Left cardiac atrium (tissue), 4 donors: ENCODE measurements at regions not wholly inside any gene's neighbourhood (a gene's known extent, or its start where the extent isn't known, plus 50 kb on each side); places are given as distances from the start of the nearest gene placed in this dataset.

ENCODE experiments used
- ATAC-seq, 2 donors: fragments of 200-7000 bp; cut with Tn5 transposase; one replicate each; pipeline ENCODE4 v1.9.1; 2020; ENCODE audit warnings: mild to moderate bottlenecking in 2 of 2, moderate library complexity in 2 of 2
- DNase-seq: peaks from one replicate; pipeline ENCODE4 v3.0.0-alpha.2; 2020
- intact Hi-C, 2 donors: fragments of 100-400 bp; cut with DNase I; formaldehyde crosslinking; loops; one replicate each; pipeline versions ENCODE4 v1.14.1 to v1.15.1; 2022 to 2023
- donor health status: DM: no; HTN: yes; CAD: no.
- donor health status: DM: no; HTN: yes; CAD: no; lungs with severe emphysema.
- donor health status: DM: yes; HTN: yes; CAD: no.
- donor health status: Dilated cardiomyopathy.

DNA sequence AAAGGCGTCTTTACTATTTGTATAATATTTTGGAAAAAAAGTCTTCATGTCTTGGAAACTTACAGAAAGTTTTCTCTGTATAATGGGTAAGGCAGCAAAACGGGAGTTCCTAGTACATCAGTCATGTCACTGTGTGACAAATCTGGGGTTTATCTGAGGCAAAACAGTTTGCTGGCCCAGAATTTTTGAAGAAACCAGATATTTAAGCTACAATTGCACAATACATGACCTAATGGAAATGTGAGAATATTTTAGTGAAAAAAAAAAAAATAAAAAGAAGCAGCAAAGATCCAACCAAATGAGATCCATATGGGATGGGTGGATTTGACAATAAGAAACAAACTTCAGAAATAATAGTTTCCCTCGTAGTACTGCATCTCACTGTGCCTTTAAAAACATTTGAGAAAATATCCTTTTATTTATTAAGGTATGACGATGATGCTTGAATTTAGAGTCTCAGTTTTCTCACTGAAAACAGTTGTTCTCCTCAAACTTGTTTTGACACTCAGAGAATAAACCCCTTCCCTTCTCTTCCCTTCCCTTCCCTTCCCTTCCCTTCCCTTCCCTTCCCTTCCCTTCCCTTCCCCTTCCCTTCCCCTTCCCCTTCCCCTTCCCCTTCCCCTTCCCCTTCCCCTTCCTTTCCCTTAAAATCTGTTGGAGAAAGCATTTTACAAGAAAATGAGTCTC, 180.5 kb upstream of the TUT7 start:
- ATAC-seq (peak; percentile 47 to 51), DNase-seq (no peak)
- intact Hi-C loops: no loop called here

DNA sequence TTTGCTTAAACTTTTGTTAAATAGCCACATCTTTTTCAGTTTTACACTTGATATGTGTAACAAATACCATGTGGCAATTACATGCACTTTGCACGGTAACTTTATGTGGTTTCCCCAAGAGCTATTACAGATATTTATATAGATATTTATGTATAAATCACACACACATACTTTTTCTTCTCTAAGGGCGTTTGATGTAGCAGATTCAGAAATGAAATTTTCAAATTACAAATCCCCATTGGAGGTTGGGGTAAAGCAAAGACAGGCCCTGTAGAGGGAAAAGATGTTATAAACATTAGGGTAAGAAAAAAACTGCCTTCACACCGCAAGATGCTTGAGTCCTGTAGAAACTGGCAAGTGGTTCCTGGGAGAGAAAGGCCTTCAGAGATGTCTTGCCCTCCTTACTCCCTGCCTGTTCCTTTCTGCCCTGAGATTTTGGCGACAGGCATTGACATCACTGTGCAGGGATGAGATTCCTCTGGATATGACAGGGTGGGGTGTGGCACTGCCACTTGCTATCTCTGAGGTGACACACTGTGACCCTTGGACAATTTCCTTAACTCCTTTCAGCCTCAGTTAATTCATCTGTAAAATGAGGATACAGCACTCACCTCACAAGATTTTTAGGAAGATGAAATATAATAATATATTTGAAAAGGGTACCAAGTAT, 177.9 kb upstream of the TUT7 start:
- no peak for DNase-seq
- intact Hi-C loops: no loop called here
- no peak for ATAC-seq

DNA sequence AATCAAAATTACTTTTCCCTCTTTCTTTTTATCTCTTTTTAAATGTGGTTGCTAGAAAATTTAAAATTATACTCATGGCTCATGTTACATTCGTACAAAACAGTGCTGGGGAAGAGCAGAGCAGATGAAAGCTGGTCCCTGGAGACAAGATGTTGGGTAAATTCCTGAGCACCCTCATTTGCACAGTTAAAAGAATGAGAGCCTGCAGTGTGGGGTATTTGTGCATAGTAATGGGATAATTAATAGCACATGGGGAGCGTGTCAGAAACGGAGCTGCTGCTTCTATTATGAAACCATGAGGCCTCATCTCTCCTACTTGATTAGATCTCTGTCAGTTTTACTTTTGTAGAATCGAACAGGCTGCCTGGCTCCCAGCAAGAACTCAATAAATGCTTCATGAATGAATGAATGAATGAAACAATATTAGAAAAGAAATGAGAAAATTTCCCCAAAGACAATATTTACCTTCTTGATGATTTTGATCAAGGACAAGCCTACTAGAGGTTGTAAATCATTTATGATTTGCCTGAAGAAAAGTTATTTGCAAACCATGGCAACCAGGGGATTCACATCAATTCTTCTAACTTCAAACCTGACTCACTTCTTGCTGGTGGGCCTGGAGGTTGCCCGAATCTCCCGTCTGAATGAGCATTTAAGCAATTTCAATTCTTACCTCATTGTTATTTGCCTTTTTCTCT, 177.2 kb upstream of the TUT7 start:
- DNase-seq (no peak), ATAC-seq (no peak)
- intact Hi-C loops: no loop called here

DNA sequence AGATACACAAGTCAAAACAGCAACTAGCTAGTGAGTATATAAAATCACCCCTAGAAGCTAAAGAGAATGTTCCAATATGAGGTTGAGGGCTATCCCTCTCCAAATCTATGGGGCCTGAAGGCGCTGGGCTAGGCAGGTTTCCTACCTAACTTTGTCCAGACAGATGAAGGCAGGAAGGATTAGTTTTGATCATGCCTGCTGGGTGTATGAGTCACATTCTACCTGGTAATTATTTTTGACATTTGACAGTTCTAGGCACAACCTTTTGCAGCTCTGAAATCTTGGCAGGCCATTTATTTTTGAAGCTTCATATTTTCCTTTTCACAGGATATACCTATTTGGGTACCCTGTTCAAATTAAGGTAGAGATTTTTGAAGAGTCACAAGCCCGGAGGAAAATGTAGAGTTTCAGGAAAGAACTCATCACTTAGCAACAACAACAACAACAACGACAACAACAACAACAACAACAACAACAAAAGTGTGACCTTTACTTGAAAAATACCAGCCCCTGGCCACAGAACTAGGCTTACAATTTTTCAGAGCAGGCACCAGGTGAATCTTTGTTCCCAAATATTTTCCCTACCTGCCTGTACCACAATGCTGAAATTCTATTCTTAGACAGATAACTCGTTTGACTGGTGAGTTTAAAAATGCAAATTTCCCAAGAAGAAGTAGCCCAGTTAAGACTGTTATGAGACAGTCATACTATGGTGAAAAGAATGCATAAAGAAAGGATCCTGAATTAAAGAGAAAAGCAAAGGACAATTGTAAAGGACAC, 175.5 kb upstream of the TUT7 start:
- no peak for ATAC-seq
- intact Hi-C loops: no loop called here
- DNase-seq: no peak

DNA sequence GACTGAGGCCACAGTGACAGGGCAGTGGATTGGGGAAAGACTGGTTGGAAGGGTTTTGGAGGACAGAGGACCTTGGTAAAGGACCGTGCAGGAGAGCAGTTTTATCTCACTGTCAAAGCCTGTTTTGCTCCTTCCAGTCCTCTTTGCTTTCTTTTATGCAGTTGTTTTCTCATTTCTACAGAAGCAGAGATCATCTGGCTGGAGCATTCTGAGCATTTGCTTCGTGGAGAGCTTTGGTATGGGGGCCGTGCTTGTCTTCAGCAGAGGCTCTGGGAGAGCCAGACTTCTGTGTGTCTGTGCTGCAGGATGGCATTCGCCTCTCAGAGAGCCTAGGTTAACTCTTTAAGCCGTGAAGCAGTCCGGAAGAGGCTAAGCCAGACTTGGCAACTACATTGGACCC, 171.8 kb upstream of the TUT7 start:
- ATAC-seq (no peak), DNase-seq (no peak)
- intact Hi-C loops: no loop called here

DNA sequence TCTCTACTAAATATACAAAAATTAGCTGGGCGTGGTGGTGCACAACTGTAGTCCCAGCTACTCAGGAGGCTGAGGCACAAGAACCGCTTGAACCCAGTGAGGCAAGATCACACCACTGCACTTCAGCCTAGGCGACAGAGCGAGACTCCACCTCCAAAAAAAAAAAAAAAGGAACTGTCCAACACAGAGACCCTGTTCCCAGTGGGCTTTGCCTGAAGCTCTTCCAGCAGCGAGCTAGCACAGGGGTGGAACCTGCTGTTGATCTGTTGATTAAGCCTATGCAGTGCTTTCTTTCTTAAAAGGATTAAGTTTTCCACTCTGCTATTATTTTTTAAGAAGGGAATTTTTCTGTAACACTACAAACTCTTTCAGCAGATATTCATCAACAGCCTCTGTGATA, 171.0 kb upstream of the TUT7 start:
- no peak for ATAC-seq
- intact Hi-C loops: no loop called here
- no peak for DNase-seq

DNA sequence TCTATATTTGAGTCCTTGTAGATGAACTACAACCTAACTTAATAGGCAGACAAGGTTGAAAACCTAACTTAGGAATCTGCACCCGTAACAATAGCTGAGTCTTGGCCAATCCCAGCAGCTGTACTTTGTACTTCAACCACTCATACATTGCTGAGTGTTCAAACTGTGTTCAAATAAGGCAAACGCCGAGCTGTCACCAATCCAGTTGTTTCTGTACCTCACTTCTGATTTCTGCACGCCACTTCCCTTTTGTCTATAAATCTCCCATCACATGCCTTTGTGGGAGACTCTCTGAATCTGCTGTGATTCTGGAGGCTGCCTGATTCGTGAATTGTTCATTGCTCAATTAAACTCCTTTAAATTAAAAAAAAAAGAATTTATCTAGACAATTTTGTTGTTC, 167.8 kb upstream of the TUT7 start:
- DNase-seq (no peak), ATAC-seq (no peak)
- intact Hi-C loops: no loop called here

DNA sequence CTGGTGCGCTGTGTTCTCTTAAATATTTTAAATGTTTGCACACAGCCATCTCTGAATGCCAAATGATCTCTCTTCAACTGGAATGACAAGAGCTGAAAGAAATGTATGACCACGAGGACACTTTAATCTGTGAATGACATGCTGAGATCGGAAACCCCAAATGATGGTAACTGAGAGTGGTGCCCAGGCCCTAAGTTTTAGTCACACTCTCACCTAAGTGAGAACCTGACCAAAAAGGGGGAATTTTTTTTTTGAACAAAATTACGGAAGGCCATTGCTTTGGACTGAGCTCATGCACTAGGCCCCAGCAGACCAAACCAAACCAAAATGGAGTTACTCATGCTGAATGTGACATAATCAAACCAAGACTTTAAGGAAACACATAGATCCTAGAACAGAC, 167.1 kb upstream of the TUT7 start:
- intact Hi-C loops: no loop called here
- DNase-seq (no peak), ATAC-seq (no peak)

DNA sequence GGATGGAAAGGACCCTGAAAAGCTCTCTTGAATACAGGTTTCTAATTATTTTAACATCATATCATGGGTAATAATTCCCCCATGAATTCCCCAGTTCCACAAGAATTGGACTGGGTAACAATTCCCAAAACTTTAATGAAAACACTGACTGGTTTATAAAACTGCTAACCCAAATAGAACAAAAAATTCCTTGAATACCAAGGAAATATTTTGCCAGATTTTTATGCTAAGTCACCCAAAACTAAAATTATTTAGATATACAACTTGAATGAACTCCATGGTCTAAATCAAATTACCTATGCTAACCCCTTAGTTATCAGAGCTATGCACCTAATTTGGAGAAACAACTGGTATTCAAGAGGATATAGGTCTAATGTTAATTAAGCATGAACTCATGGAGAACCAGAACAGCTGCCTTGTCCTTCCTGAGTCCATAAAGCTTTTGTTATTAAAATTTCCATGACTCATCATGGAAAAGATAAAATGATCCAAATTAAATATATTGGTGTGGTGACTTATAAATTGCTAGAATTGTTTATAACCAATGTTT, 164.9 kb upstream of the TUT7 start:
- ATAC-seq (no peak), DNase-seq (no peak)
- intact Hi-C loops: no loop called here

DNA sequence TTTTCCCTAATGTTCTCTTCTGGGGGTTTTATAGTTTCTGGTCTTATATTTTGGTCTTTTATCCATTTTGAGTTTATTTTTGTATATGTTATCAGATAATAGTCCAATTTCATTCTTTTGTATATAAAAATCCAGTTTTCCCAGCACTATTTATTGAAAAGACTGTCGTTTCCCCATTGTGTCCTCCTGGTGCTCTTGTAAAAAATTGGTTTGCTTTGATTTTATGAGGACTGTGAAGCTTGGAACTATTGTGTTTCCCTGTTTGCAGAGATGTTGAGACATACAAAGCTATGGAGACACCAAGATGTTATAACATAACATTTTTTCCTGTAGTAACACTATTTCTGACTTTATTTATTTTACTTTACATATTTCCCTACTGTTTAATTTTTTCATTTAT, 163.3 kb upstream of the TUT7 start:
- DNase-seq: no peak
- ATAC-seq: no peak
- intact Hi-C loops: no loop called here

DNA sequence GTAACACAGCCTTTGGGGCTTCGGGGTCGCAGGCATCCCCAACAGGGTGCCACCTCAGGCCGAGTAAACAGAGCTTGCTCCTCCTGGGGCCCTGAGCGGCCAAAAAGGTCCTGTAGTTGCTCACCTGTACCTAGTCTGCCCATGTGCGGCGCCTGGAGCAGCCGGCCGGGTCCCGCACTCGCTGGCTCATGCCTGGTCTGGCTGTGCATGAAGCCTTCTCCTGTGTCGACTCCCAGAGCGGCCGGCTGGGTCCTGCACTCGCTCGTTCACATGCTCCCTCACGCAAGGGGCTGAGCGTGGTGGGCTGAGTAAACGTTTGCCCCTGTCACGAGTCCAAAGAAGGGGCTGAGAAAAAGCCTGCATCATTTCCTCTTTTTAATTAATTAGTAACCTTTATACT, 162.4 kb upstream of the TUT7 start:
- intact Hi-C loops: no loop called here
- no peak for ATAC-seq
- DNase-seq: no peak

DNA sequence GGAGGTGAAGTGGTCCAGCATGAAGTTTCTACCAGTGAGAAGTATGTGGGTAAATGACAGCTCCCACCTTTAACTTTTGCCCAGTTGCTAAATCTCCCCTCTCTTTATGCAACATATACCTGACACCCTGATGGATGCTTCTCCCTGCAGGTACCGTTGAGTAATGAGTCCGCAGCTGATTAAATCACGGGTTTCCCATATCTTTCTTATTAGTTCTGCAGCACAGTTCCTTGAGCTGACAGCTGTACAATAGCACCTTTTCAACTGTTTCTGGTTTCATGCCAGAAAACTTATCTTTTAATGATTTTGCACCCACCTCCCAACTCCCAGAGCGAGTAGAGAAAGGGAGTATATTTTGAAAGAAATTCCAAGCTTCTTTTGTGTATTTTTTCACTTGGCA, 161.0 kb upstream of the TUT7 start:
- intact Hi-C loops: no loop called here
- DNase-seq: no peak
- ATAC-seq: peak in 1 of 2 donors; percentile 51

DNA sequence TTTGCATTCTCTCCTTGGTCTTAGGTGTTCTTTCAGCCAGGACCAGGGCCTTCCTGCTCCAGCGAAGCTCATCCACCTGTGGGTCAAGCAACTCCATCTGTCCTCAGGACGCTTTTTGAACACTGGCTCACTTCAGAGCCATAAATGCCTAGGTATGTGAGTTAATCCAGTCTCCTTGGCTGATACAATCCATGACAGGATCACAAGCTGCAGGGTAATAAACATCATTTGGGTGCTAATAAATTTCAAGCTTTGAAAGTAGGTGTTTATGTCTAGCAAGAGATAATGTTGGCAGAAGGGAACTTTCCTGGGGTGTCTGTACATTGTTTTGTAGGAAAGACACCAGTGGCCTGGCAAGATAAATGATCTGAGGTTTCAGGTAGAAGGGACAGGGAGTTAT, 159.2 kb upstream of the TUT7 start:
- intact Hi-C loops: no loop called here
- ATAC-seq (no peak), DNase-seq (no peak)

DNA sequence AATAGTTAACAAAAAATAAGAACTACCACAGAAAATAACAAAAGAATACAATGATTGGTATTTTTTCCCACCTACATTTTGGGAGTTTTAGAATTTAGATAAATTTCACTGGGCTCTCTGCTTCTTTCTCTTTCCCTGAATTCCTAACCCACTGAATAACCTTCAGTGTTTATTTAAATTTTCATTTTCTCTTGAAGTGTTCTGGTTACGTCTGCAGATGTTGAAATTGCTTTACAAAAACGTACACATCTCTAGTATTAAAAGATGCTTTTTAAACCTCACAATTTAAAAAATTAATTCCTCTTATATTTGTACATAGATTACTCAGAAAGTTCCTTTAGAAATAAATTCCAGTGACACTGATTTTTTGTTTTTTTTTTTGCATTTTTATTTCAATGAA, 158.7 kb upstream of the TUT7 start:
- ATAC-seq (no peak), DNase-seq (no peak)
- intact Hi-C loops: no loop called here

DNA sequence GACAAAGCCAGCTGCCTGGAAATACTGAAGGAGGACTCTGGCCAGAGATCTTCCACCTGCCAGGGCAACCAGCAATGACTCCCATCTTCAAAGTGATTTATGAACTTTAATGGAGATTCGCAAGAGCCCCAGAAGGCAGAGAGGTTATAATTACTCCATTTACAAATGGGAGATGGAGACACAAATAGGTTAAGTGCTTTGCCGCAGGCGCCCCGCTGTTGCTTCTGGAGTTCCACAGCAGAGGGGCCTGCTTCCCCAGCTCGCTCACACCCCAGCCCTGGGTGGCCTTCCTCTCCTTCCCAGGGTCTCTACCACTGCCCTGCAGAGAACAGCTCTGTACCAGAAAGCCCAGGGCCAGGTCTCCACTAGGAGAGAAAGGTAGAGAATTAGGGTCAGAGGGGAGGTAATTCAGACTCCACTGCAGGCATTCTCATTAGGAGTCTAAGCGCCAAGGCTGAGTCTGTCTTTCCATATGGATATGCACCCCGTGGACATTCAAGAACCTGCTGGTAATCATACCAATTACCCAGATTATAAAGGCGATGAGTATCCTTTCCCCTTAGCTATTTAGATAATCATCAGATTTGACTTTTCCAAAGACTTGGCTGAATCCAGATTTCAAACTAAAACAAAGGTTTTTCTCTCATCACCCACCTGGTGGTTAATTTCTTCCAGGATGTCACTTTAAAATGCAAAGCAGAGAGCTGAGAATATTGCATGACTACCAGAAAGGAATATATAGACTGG, 157.6 kb upstream of the TUT7 start:
- DNase-seq (no peak), ATAC-seq (no peak)
- intact Hi-C loops: no loop called here

DNA sequence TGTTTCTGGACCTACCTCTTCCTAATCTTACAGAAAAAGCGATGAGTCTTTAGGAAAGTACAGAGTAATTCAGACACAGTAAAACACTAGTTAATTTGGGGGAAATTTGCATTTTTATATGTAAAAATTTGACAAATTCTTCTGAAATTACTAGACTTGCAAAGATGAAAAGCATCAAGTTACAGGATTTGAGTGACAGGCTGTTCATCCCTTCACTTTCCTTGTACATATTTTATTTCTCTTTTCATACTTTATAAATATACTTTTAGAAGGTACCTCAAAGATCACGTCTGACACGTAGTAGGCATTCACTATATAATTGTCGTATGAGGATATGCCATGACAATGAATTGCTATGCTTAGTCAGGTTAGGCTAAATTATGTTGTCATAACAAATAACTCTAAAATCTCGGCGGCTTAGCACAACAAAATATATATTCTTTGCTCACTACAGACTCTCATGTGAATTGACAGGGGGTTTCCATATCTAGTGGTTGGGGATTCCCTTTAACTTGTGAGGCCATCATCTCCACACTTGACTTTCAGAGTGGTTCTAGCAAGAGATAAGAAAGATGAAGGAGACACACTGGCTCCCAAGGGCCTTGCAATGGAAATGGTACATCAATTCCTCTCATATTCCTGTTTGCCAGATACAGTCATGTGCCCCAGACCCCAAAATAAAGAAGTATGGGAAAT, 154.1 kb upstream of the TUT7 start:
- DNase-seq (no peak), ATAC-seq (no peak)
- intact Hi-C loops: no loop called here

DNA sequence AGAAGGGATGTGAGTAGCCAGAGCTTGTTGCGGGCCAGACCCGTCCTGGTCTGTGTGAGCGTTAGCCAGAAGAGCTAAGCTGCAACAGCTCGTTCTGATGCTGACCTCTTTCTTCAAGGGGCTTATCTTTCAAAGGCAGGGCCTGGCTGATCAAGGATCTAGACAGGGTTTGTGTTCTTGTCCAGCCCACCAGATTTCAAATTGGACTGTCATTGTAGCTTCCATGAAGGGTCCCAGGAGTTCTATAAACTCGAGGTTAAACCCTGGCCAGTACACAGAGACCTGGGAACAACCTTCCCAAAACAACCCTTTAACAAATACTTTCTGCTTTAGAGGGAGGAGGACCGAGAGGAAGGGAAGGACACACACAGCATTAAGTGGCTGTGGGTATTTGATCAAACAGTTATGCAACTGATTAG, 153.0 kb upstream of the TUT7 start:
- DNase-seq (no peak), ATAC-seq (no peak)
- intact Hi-C loops: no loop called here

DNA sequence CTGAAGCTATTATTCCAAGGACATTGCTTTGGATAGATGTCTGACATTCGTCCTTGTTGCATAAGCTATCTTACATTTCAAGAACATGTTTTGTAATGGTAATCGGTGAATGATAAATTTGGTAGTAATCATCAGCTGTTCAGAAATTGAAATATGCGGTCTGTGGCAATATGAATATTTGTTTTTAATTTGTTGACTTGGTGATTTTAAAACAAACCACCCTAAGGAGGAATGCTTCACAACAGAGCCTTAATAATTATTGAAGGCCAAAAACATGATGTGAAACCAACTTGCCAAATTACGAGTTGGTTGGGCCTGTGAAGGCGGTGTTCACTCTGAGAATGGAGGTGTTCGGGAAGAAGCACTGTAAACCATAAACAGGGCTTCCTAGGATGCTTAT, 149.7 kb upstream of the TUT7 start:
- intact Hi-C loops: no loop called here
- DNase-seq: no peak
- no peak for ATAC-seq

DNA sequence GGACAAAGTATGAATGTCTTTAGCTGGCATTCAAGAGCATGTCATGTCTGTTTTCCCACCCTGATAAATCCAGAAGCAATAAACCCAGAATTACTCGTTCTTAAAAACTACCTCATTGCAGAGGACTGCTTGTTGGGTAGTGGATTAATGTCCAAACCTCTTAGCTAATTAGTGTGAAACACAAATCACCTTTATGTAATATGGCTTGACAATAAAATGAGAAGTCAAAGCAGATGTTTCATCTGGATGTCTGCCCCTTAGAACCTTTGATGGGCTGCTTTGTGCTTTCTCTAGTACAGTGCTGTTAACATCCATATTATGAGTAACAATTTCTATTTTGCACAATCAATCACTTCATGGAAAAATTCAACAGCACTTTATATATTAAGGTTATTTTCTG, 149.1 kb upstream of the TUT7 start:
- no peak for ATAC-seq
- no peak for DNase-seq
- intact Hi-C loops: no loop called here
